ENCODE measurements at regions not wholly inside any gene's neighbourhood (a gene's known extent, or its start where the extent isn't known, plus 50 kb on each side); places are given as distances from the start of the nearest gene placed in this dataset.

GRCh38 chr11:129320494-129320893 is 55.2 kb upstream of the BARX2 start:
- Histone ChIP-seq H3K36me3 (no peaks in the 10 kb centered on the region), H3K9me3 (no peaks in the 10 kb centered on the region), H3K4me1 (peaks cover 0 to 51% (median 8%) of the 10 kb centered on the region in 4 donors), H3K27me3 (no peaks in the 10 kb centered on the region), H3K27ac (peak overlapping the region in 2 of 4 donors; percentile 16 to 18), H3K4me3 (no peak overlapping the region)
- DNase-seq (ENCODE audit: low spot score in 2 of 2), result no peak
- TF ChIP-seq CTCF (IDR thresholded peaks at IDR 0.05), result no peak
- TF ChIP-seq EP300 (IDR thresholded peaks at IDR 0.05), result peak in 1 of 2 donors; percentile 6
- WGBS, 2 donors, result 40 to 51% methylated on average over 6 of the region's 6 CpGs

- no peaks in the 10 kb centered on the region for H3K9me3 ChIP-seq
- H3K36me3 ChIP-seq, result no peaks in the 10 kb centered on the region
- TF ChIP-seq EP300 (IDR thresholded peaks at IDR 0.05) (no peak), CTCF (IDR thresholded peaks at IDR 0.05) (no peak), POLR2A (IDR thresholded peaks at IDR 0.05) (no peak)
- H3K27me3 ChIP-seq, result no peaks in the 10 kb centered on the region
- no peak for DNase-seq (ENCODE audit: low spot score in 2 of 2)
- H3K4me1 ChIP-seq, result peaks cover 0 to 47% (median 8%) of the 10 kb centered on the region in 4 donors
- no peak overlapping the region for H3K4me3 ChIP-seq
- H3K27ac ChIP-seq, result no peak overlapping the region
- WGBS, 2 donors, result 55 to 61% methylated on average over 4 of the region's 4 CpGs
These were observed 55.9 kb upstream of the BARX2 start for GRCh38 chr11:129319751-129320150.

- TF ChIP-seq POLR2A (IDR thresholded peaks at IDR 0.05) (no peak), EP300 (IDR thresholded peaks at IDR 0.05) (no peak), CTCF (IDR thresholded peaks at IDR 0.05) (no peak)
- 81 to 88% methylated on average over 2 of the region's 2 CpGs for WGBS, 2 donors
- no peak for DNase-seq (ENCODE audit: low spot score in 2 of 2)
- Histone ChIP-seq H3K9me3 (no peaks in the 10 kb centered on the region), H3K27ac (no peak overlapping the region), H3K36me3 (no peaks in the 10 kb centered on the region), H3K4me1 (peaks cover 0 to 44% (median 8%) of the 10 kb centered on the region in 4 donors), H3K27me3 (no peaks in the 10 kb centered on the region), H3K4me3 (no peak overlapping the region)
These were observed 56.4 kb upstream of the BARX2 start for GRCh38 chr11:129319201-129319600.

- 71 to 80% methylated on average over 4 of the region's 4 CpGs for WGBS, 2 donors
- H3K27ac ChIP-seq, result no peak overlapping the region
These were observed 58.1 kb upstream of the BARX2 start for GRCh38 chr11:129317571-129317970.

GRCh38 chr11:129316781-129317180 is 58.9 kb upstream of the BARX2 start:
- WGBS, 2 donors, result 91% methylated on average over 6 of the region's 6 CpGs
- Histone ChIP-seq H3K36me3 (no peaks in the 10 kb centered on the region), H3K27me3 (no peaks in the 10 kb centered on the region), H3K4me1 (peaks cover 0 to 40% (median 8%) of the 10 kb centered on the region in 4 donors), H3K4me3 (no peak overlapping the region), H3K9me3 (no peaks in the 10 kb centered on the region), H3K27ac (no peak overlapping the region)
- TF ChIP-seq CTCF (IDR thresholded peaks at IDR 0.05) (no peak), POLR2A (IDR thresholded peaks at IDR 0.05) (no peak), EP300 (IDR thresholded peaks at IDR 0.05) (no peak)
- DNase-seq (ENCODE audit: low spot score in 2 of 2), result no peak

More at GRCh38 chr11:129317571-129317970, 58.1 kb upstream of the BARX2 start:
- Histone ChIP-seq H3K4me1 (peaks cover 0 to 40% (median 8%) of the 10 kb centered on the region in 4 donors), H3K36me3 (no peaks in the 10 kb centered on the region), H3K4me3 (no peak overlapping the region), H3K9me3 (no peaks in the 10 kb centered on the region), H3K27me3 (no peaks in the 10 kb centered on the region)
- TF ChIP-seq EP300 (IDR thresholded peaks at IDR 0.05) (no peak), POLR2A (IDR thresholded peaks at IDR 0.05) (no peak), CTCF (IDR thresholded peaks at IDR 0.05) (no peak)
- no peak for DNase-seq (ENCODE audit: low spot score in 2 of 2)
